Endothelial cell of hepatic sinusoid (primary cell): ENCODE measurements at regions not wholly inside any gene's neighbourhood (a gene's known extent, or its start where the extent isn't known, plus 50 kb on each side); places are given as distances from the start of the nearest gene placed in this dataset.
"Not testable (repeated sequence)": the region's sequence is repeated elsewhere in the genome, so short reads cannot be mapped to it uniquely, and the experiment has no call there.

Source experiments
- in situ Hi-C: cut with HindIII; loops from 2 replicates; pipeline ENCODE4 v1.10.0; 2017; ENCODE audit warnings: low sequenced_read_pairs

DNA sequence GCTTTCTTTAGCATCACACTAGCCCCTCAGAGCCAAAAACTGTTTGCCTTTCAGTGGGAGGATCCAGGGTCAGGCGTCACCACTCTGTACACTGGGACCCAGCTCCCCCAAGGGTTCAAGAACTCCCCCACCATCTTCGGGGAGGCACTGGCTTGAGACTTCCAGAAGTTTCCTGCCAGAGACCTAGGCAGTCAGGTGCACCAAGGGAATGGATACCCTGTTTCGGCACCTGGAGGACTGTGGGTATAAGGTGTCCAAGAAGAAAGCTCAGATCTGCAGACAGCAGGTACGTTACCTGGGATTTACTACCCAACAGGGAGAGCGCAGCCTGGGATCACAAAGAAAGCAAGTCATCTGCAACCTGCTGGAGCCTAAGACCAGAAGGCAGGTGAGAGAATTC lies 603.0 kb downstream of the UQCRFS1 start:
- in situ Hi-C loops, result no loop called here

DNA sequence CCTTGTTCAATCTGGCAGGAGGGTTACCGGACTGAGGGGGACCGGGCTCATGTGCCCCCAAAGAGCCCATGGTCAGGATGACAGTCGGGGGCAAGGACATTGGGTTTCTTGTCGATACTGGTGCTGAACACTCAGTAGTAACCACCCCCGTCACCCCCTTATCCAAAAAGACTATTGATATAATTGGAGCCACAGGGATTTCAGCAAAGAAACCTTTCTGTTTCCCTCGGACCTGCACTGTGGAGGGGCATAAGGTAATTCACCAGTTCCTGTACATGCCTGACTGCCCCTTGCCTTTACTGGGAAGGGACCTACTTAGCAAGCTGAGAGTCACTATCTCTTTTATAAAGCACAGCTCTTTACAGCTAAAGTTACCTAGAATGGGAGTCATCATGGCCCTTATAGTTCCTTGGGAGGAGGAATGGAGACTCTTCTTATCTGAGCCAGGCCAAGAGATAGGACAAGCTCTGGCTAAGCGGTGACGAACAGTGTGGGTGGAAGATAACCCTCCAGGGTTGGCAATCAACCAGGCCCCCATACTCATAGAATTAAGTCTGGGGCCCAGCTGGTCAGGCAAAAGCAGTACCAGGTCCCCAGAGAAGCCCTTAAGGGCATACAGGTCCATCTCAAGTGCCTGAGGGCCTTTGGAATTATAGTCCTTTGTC lies 603.7 kb downstream of the UQCRFS1 start:
- in situ Hi-C loops, result no loop called here

DNA sequence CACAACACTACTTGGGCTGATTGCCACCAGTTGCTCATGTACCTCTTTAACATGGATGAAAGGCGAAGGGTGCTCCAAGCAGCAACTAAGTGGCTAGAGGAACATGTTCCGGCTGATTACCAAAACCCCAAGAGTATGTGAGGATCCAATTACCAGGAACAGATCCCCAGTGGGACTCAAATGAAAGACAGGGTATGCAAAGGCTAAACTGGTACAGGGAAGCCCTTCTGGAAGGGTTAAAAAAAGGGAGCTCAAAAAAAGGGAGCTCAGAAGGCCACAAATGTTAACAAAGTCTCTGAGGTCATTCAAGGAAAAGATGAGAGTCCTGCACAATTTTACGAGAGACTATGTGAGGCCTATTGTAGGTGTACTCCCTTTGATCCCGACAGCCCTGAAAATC lies 604.7 kb downstream of the UQCRFS1 start:
- in situ Hi-C loops, result no loop called here

DNA sequence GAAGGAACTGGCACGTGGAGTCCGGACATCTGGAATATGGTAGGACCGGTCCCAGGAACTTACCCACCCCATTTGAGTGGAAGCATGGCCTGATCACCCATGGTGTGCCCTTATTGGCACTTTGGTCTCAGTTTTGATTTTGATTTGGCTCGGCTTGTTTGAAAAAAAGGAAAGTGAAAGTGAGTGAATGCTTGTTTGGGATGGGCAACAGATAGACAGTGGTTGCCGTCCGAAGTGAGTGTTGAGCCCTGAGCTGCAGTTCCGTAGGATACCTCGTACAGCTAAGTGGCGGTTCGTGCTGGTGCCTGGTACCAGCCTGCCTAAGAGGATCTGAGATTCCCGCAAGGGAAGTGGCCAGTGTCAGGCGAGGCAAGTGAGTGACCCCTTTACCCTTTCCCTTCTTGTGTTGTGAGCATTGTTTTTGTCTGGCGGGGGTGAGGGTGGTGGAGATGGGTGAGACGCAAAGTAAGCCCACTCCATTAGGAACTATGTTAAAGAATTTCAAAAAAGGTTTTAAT lies 605.8 kb downstream of the UQCRFS1 start:
- in situ Hi-C loops, result no loop called here

DNA sequence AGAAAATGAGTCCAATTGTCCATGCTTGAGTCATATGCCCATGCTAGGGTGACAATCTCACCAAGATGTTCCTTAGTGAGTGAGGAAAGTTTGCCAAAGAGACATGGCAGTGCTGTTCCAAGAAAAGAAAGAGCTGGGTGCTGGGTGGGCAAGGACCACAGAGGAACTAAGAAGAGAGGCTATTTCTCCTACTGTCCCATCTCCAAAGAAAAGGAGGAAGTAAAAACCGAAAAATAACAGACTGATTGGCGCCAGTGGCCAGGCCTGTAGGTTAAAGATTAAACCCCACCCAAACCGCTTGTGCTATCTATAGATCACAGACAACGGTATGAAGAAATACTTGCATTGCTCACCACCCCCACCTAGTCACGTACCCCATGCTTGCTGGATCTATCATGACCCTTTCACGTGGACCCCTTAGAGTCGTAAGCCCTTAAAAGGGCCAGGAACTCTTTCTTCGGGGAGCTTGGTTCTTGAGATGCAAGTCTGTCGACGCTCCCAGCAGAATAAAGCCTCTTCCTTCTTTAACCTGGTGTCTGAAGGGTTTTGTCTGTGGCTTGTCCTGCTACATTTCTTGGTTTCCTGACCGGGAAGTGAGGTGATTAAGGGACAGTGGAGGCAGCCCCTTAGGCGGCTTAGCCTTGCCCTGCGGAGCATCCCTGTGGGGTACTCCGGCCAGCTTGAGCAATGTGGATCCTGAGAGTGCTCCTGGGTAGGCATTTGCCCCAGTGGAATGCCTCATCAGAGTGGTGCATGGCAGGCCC lies 606.5 kb downstream of the UQCRFS1 start:
- in situ Hi-C loops, result no loop called here

DNA sequence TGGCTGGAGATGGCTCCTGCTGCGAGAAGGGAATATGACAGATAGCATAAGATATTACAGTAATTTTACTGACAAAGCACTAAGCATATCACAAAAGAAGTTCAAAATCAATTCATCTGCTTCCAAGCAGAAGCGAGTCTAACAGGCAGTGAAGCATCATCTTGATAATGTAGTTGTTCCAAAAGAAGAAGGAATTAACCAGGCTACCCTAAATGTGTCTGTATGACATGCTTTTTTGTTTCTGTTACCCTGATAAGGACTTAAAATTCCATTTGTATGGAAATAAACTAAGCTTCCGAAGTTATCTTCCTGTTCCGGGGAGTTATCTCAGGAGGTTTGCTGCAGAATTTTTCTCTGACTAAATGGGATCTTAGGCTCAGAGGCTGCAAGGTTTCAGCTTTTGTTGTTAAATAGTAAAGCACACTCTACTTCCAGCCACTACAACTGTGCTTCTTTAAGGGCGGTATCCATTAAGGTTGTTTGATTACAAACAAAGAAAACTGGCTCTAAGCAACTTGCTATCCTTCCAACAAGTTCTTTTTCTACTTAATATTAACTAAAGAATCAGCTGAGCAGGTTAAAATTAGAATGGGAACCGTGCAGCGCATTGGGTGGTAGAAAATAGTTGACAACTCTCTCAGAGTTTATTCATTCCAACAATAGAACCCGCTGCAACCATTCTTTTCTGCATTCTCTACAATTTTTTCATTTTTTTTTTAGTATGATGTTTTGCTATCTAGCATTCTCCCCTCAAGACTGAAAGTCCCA lies 607.3 kb downstream of the UQCRFS1 start:
- in situ Hi-C loops, result no loop called here

DNA sequence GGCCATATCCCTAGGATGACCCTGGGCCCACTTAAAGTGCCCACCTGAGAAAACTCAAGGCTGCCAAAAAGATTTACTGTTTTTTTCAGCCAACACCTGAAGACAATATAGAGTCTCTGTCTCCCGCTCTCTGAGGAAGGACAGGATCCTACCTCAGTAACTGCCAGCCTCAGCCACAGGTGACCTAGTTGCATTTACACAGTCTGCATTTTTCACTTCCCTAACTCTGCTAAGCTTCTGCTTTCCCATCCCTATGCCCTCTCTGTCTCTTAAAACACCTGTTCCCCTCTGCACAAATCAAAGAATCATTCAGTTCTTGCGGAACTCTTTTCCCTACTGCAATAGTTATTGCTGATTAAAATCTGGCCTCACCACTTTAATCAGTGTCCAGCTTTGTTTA lies 609.5 kb downstream of the UQCRFS1 start:
- in situ Hi-C loops, result no loop called here

DNA sequence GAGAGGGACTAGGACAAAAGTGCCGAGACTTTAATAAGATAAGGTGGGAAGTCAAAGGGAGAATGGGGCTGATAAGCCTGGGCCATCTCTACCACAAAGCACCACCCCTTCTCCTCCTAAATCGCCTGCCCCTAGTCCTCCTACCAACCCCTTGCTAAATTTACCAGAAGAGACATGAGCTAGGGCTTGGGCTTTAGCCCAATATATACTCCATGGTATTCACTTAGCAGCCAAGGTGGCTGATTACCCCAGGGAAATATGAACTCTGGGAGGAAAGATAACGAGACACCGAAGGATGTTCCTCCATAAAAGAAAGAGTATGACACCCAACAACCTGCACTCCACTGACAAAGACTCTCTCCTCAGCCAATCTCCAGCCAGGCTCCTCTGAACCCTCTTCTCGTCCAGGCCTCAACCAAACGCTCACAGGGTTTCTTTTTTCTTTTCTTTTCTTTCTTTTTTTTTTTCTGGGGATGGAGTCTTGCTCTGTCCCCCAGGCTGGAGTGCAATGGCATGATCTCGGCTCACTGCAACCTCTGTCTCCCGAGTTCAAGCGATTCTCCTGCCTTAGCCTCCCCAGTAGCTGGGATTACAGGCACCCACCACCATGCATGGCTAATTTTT lies 610.2 kb downstream of the UQCRFS1 start:
- in situ Hi-C loops, result no loop called here

DNA sequence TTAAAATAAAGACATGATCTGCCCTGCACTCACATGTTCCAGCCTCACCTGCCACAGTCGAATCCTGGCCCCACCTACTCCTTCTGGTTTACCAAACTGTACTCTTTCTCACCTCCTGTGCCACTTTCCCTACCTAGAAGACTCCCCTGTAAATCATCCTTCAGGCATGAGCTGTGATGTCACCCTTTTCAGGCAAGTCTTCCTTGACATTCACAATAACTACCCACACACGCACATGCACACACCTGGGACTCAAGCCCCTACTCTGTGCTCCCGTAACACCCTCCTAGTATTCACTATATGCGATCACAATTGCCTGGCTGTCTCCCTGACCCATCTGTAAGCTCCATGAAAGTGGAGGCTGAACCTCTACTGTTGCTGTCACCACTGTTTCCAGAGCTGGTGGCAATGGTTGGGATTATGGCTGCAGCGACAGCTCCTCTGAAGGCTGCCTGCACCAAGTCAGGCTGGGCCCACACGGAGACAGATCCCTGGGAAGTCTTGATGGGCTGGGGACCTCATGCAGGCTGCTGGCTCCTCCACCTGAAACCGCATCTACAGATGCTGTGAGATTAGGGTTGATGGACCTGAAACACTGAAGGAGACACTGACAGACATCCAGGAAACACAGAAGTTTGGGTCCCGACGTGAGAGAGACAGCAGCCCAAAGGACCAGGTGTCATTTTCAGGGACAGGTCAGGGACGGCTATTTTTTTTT lies 611.1 kb downstream of the UQCRFS1 start:
- in situ Hi-C loops, result no loop called here

DNA sequence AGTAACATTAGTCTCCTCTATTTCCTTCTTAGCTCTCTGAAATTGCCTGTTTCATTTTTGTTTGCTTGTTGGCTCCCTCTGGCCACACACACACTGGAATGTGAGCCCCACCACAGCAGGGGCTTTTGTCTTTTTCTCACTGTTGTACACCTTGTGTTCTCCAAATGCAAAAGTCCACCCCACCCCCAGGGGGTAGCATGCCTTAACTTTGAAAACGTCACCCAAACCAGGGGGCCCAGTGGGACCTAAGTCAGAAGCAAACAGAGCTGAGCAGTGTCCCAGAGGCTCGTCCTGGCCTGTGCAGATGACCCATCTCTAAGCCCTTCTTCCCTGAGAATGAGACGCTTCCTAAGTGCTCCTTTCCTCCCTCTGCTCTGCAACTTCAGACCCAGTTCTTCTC lies 614.1 kb downstream of the UQCRFS1 start:
- in situ Hi-C loops, result no loop called here

DNA sequence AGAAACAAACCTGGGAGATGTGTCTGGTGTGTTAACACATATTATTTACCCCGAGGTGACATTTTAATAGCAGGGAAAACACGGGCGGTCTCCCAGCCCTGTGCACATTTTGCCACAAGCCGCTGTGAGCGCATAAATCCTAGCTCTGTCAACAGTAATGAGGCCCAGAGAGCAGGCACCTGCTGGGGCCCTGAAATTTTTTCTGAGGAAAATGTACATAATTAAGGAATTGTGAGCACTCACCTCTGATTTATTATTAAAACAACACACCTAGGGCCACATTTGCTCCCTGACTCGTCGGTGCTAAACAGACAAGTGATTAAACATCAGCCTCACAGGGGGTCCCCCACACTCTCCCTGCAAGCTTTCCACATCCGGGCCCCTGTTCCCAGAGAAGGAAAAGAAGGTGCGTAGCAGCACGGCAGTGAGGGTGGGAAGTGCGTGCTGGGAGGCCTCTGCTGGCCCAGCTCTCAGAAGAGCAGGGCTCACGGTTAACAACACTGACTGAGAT lies 616.3 kb downstream of the UQCRFS1 start:
- in situ Hi-C loops, result no loop called here

DNA sequence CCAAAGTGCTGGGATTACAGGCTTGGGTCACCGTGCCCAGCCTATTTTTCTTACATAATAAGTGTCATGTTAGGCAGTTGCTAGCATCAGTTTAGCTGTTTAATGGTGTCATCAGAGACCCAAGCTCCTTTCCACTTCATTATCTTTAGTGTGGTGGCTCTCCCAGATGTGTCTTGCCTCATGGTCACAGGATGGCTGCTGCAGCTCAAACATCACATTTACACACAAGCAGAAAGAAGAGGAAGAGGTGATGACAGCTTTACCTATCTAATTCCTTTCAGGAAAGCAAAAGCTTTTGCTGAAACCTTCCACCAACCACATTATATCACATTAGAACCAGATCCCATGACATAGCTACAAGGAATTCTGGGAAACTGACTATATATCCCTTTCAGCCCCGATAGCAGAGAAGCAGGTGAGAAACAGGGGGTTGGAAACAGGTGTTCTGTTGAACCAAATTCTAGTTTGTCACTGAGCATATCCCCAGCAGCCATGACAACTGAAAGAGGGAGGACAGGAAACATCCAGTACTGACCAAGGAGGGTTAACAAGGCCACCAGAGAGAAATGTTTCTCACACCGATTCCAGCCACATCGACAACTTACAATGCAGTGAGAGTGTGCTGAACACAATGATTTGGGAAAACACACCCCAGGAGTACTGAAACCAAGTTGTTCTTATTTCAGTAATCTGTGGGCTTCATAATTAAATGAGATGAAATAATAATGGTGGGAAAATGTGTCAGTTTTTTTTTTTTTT lies 617.0 kb downstream of the UQCRFS1 start:
- in situ Hi-C loops, result no loop called here

DNA sequence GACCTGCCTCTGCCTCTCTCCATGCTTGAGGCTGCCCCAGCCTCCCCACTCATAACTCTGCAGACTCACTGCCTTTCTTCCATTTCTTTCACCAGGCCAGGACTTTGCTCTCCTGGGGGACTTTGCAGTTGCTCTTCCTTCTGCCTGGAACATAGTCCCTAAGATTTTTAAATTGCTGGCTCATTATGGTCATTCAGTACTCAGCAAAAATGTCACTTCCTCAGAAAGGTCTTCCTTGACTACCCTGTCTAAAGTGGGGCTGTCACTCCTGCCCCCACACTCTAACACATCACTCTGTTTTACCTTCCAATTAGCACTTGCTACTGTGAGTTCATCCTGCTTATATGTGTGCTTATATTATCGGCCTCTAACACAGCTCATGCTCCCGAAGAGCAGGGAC lies 618.2 kb downstream of the UQCRFS1 start:
- in situ Hi-C loops, result no loop called here

DNA sequence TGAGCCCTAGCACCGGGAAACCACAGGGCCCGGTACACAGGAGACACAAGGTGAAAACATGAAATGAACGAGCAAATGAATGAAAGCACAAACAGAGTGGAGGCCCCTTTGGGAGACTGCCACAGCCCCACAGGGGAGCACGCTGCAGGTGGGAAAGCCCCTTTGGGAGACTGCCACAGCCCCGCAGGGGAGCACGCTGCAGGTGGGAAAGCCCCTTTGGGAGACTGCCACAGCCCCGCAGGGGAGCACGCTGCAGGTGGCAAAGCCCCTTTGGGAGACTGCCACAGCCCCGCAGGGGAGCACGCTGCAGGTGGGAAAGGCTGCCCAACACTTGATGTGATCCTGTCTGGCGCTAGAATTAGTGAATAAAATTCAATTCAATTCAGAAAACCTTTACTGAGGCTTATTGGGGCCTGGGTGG lies 623.0 kb downstream of the UQCRFS1 start:
- in situ Hi-C loops, result not testable (repeated sequence)

DNA sequence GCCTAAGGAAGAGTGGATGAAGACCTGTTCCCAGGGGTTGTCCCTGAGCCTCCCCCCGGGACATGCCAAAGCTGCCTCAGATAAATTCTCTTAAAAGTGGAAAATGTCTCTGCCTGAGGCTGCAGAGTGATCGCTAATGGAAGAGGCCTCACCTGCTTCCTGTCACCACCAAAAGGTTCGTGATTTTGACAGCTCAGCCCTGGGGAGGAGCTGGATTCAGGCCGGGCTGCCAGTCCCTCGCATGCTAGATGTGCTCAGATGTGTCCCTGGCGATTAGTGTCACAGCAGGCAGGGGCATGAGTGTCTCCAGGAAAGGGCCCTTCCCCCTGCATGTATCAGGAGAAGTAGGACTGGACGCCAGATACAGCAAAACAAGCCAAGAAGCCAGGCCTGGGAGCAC lies 626.5 kb downstream of the UQCRFS1 start:
- in situ Hi-C loops, result no loop called here

DNA sequence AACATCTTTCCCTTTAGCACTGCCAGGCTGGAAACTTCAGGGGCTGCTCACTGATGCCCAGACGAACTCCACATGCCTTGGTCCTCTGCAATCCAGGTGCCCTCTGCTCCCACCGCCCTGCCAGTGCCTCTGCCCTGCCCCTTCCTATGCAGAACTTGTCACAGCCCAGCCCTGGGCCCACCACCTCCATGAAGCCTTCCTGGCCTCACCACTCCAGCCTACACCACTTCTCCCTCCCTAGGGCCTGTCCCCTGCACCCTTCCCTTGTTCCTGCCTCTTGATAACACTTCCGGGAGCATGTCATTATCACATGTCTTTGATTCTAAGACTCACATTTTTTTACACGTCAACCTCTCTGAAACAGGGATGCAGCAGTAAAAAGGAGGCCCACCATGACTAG lies 627.2 kb downstream of the UQCRFS1 start:
- in situ Hi-C loops, result no loop called here

DNA sequence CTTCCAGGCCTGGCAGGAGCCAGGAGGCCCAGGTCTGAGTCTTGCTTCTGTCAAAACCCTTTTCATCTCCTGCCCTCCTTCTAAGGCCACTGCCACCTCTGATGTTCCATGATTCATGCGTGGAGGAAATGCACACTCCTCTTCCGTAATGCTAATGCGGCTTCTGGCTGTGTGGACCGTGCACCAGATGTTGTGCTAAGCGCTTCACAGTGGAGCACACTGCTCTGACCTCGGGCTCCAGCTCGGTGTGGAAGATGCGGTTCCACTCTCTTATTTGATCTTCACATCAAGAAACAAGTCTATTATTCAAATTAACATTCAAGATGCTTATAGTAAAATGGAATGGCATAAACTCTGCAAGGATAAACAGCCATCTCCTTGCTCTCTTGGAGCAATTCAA lies 629.2 kb downstream of the UQCRFS1 start:
- in situ Hi-C loops, result no loop called here

DNA sequence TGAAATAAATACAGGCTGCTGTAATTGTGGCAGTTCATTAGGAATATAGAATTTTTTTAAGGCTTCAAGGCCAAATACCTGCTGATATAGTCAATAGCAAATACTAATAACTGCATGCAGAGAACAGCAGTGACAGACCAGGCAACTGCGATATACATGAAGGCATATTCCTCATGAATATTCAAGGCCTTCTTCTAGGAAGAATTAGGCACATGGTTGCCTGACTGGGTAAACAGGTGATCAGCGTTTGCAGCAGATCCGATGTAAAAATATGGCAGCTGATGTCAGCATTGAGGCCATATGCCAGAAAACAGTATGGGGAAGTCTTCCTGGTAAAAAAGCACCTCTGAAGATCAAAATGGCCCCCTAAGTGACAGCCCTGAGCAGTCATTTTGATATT lies 629.7 kb downstream of the UQCRFS1 start:
- in situ Hi-C loops, result no loop called here

DNA sequence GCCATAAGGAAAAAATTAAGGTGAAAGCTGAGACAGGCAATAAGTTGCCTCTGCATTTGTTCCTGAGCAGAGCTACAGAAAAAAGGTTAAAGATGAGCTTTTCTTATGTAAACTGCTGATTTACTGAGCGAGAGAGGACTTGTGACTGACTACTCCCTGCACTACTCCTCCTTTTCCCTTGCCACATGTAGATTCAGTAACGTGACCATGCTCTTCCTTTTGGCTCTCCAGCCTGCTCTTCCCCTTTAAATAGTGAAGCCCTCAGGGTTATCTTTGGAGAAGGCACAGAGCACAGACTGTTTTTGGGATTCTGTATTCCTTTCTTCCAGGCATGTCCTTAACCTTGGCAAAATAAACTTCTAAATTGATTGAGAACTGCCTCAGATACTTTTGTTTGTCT lies 630.2 kb downstream of the UQCRFS1 start:
- in situ Hi-C loops, result no loop called here

DNA sequence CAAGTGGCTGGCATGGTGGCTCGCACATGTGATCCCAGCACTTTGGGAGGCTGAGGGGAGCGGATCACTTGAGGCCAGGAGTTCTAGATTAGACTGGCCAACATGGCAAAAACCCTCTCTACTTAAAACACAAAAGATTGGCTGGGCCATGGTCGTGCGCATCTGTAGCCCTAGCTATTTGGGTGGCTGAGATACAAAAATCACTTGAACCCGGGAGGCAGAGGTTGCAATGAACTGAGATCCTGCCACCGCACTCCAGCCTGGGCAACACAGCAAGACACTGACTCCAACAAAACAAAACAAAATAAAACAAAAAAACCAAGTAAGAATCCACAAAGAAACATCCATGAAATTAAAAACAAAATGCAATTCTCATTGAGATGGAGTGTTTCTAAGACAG lies 630.6 kb downstream of the UQCRFS1 start:
- in situ Hi-C loops, result no loop called here
